Fibroblast of skin of back (primary cell): ENCODE measurements at regions not wholly inside any gene's neighbourhood (a gene's known extent, or its start where the extent isn't known, plus 50 kb on each side); places are given as distances from the start of the nearest gene placed in this dataset.
A peak's percentile ranks its signal among the peaks of the same experiment; 100 is the strongest.

Experiments
- DNase-seq: peaks from one replicate; pipeline ENCODE4 v3.0.0-alpha.2; 2013

DNA sequence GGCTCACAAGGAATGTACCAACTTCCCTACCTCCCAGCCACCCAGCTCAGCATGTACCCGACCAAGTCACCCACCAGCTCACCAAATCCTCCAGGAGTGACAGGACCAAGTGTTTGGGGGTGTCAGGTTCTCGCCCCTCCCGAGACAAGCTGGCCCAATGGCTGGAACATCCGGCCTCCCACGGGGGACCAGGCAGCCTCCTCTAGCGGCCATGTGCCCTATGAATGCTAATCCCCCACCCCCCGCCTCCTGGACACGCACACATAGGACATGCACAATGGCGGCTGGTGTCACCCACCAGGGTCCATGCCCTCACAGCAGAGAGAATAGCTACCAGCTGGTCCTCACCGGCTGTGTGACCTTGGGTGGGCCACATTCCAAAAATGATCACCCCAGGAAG, 151.0 kb downstream of the MN1 start:
- no peak for DNase-seq

- no peak for DNase-seq
Measured at GRCh38 chr22:27650985-27651384, 150.6 kb downstream of the MN1 start.

GRCh38 chr22:27651486-27651885, 150.1 kb downstream of the MN1 start:
- DNase-seq = no peak

DNA sequence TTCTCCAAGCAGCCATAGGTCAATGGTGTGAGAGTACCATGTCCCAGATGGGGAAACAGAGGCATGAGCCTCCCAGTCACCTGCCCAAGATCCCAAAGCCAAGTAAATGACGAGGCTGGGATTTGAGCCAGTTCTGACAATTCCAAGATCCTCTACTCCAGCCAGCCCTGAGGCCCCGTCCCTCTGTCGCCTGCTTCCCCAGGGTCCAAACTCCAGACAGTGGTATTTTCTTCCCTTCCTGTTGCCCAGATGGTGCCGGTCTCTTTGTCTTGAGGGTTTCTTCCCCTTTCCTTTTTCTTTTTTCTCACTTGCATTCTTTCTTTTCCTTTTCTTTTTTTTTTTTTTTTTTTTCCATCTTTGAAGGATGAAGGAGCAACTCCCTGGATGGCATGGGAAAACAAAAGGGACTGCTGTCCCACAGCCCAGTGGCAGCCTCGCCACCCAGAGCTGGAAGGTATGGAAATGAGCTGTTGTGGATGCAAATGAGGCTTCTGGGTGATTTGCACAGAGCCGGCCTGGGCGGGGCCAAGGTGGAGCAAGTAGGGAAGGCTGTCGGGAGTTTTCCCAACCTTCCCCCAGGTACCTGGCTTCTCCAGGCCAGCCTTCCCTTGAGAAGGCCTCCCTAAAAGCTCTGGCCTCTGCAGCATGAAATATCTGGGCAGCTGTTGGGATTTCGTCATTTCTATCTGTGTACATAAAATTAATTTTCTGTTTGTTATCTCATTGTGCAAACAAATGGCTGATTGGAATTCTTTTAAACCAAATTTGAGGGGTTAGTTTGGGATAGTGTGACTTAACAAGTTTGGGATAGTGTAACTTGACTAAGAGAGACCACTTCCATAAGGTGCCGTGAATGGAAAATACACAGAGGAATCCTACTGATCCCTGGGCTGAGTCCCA, 146.8 kb downstream of the MN1 start:
- no peak for DNase-seq

GRCh38 chr22:27655582-27656185, 145.9 kb downstream of the MN1 start:
- no peak for DNase-seq

DNA sequence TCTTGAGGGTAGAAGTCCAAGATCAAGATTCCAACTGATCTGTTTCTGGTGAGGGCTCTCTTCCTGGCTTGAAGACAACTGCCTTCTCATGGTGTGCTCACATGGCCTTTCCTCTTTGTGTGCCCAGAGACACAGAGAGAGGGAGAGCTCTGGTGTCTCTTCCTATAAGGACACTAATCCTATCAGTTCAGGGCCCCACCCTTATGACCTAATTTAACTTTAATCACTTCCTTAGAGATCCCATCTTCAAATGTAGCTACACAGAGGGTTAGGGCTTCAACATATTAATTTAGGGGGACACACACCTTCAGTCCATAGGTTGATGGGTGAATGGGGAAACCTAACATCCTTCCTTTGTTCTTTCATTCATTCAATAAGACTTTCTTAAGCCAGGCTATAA, 144.6 kb downstream of the MN1 start:
- DNase-seq = no peak

- DNase-seq = no peak
Measured at GRCh38 chr22:27660306-27660705, 141.2 kb downstream of the MN1 start.

DNA sequence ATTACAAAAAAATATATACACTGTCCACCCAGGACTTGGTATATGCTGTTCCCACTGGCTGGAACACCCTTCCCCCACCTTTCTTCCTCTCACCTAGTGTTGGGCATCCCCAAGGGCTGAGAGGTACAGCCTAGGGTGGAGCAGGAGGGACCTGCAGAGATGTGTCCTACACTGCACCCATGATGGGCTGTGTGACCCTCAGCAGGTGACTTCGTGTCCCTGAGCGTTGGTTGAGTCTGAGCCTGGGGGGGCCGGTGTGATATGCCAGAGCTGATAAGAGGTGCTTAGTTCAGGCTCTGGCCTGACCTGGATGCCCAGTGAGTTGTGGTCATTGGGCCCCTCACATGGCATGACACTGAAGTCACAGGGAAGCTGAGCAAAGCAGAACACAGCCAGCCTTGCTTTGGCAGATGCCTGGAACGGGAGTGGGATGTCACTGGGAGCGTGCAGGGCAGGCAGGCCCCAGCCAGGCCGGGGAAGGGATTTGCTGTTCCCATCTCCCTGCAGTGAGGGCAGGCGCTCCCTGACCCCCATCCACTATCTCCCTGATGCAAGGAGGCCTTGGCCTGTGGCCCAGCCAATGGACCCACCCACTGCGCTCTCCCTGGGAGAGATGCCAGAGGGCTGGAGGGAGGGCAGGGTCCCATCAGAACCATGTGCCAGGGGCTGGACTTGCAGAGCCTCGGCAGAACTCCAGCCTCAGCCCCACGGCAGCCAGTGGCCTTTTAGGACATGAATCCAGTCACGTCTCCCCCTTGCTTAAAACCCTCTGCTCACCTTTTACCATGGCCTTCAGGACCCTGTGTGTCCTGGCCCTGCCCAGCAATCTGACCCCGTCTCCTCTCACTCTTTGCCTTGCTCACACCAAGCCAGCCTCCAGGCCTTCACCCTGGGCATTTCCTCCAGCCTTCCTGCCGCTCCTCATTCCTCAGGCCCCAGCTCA, 138.9 kb downstream of the MN1 start:
- no peak for DNase-seq

DNA sequence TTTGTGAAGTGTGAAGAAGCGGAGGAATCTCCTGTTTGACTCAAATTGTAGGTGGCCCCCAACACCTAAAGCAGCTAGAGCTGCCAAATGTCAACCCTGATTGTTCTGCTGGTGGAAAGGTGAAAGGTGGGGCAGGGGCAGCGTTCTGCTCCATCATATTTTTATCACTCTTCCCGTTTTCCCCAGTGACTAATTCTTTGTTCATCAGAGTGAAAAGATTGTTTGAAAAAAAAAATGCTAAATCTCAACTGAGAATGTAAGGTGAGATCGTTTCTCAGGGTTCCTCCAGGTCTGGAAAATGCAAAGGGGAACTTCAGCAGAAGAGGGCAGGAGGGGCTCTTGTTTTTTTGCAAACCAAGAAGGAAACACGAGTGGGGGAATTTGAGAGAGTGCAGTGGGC, 137.7 kb downstream of the MN1 start:
- no peak for DNase-seq

- DNase-seq = no peak
Measured at GRCh38 chr22:27666272-27666997, 135.1 kb downstream of the MN1 start.

DNA sequence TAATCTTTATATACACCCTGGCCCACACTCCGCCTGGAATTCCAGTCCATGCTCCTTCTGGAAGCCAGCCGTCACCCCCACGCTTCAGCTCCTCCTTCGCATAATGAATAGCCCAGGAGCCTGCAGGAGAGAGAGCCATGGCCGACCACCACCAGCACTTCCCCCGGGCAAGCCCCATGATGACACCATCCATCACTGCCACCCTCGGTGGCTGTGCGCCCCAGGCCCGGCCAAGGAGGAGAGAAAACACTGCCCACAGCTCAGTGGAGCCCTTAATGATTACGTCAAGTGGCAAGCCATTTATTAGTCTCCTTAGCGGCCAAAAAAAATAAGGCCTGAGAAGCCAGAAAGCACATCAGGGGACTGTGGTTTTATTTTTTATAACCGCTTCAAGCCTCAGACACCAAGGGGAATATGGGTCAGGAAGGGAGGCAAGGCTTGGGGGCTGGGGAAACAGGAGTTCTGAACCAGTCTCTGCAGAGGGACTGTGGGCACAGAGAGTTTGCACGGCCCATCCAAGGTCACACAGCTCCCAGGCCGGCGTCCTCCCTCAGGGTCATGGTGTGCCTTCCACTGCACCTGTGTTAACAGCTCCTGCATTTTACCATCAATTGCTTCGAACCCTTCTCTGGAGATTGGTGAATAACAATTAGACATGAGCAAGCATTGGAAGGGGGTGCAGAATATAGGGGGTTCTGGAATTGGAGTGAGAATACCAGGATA, 134.3 kb downstream of the MN1 start:
- DNase-seq = peak; percentile 53

DNA sequence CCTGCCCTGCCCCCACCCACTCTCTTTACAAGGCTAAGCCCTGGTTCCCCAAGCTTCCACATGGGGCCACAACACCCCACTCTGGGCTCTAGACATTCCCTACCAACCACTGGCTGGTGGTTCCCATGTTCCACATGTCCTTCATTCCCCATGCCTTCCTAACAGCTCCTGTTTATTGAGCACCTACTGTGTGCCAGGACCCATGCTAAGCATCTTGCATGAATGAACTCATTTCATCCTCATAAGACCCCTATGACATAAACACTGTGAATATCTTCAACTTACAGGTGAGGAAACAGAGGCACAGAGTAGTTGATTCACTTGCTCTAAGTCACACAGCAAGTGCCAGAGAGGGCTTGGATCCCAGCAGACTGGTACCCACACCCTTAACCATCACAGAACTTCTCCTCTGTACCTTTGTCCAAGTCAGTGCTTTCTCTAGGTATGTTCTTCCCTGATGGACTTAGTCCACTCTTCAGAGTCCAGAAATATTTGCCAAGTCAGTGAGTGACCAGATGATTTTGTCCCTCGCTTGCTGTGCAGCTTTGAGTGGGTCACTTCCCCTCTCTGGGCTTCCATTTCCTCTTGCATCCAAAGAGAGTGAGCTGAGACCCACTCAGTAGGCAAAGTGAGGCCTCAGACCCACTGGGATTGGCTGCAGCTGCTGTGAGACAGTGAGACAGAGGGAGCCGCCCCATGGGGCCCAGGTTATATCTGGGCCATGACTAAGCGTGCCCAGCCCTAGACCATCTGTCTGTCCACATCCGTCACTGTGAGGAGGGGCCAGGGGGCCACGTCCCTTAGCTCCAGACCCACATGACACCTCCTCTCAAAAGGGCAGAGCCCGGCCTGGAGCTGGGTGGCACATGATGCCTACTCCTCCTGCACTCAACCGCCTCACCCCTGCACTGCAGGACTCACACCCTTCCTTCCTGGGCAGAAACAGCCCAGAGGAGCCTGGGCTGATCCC, 132.4 kb downstream of the MN1 start:
- peak; percentile 84 for DNase-seq

- DNase-seq = no peak
Measured at GRCh38 chr22:27669798-27670599, 131.6 kb downstream of the MN1 start.

GRCh38 chr22:27670701-27671412, 130.7 kb downstream of the MN1 start:
- peak; percentile 68 for DNase-seq

DNA sequence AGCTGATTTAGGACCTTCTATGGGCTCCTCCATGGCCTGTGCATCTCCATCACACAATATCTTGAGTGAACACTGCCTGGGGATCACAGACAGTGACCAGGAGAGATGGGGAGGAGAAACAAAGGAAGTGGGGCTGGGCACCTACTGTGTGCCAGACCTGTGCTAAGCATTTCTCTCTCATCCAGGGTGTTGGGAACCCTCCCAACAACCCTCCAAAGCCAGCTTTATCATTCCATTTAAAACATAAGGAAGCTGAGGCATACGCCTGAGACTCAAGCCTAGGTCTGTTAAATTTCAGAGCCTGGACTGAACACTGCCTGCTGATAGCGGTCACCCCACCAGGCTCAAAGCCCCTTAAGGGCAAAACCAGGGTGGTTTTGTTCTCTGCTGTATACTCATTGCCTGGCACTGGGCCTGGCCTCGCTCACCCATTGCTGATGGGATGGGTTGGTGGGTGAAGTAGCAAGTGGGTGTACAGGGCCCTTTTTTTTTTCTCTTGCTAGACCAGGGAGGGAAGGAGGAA, 130.1 kb downstream of the MN1 start:
- no peak for DNase-seq

DNA sequence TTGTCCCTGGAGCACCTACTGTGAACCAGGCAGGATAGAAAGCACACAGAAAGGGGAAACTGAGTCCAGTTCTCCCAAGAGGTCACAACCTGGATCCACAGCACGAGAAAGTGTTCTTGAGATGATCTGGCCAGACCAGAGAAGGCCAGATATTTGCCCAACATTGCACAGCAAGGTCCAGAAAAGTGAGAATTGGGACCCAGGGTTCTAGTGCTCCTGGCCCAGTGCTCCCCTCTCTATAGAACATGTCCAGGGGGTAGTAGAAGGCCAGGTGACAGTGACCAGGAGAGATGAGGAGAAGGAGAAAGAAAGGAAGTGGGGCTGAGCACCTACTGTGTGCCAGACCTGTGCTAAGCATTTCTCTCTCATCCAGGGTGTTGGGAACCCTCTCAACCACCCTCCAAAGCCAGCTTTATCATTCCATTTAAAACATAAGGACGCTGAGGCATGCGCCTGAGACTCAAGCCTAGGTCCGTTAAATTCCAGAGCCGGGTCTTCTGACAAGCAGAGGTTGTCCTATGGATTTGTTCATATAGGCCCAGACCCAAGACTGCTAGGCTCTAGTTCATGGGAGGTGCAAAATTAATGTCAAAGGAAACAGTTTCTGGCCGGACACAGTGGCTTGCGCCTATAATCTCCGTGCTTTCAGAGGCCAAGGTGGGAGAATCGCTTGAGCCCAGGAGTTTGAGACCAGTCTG, 128.7 kb downstream of the MN1 start:
- no peak for DNase-seq

DNA sequence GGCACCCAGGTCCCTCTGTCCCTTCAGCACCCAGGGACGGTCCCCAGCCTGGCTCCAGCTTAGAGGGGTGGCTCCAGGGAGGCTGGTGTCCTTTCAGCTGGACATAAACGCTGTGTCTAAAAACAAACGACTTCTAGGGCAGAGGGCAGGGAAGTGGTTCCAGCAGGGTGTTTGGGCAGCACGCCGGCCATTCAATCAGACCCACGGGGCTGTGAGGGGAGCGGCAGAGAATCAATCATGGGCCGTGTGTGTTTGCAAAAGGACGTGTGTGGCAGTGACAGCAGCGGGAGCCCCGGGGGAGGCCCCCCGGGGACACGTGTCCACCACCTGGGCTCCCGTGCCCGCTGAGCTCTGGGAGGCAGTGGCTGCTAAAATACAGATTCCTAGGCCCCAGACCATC, 127.7 kb downstream of the MN1 start:
- no peak for DNase-seq
